WTC11 (cell line): ENCODE measurements at regions not wholly inside any gene's neighbourhood (a gene's known extent, or its start where the extent isn't known, plus 50 kb on each side); places are given as distances from the start of the nearest gene placed in this dataset.

Experiments
- ATAC-seq: fragments of 200-7000 bp; cut with Tn5 transposase; 2 replicates; pipeline ENCODE4 v1.10.0; 2021; ENCODE audit warnings: mild to moderate bottlenecking, moderate library complexity
- CTCF ChIA-PET: fragments of 300-600 bp; sonication (Branson Sonifier 250); formaldehyde crosslinking; loops from one replicate; lab custom pipeline; 2021; ENCODE audit warnings: antibody characterized with exemption; lab: Charles Lee
- POLR2A ChIA-PET: fragments of 350-600 bp; sonication (Branson Sonifier 250); formaldehyde crosslinking; loops from one replicate; lab custom pipeline; 2021; ENCODE audit warnings: antibody characterized with exemption; lab: Charles Lee
- DNase-seq: peaks from one replicate; pipeline ENCODE4 v3.0.0; 2021; ENCODE audit warnings: low spot score
- H3K27ac Mint-ChIP-seq: 2 replicates; pipeline ENCODE4 v1.8.0; 2021; ENCODE audit warnings: mixed read lengths
- H3K27me3 Mint-ChIP-seq: 2 replicates; pipeline ENCODE4 v1.8.0; 2021; ENCODE audit warnings: low read depth, mild to moderate bottlenecking, moderate library complexity, mixed read lengths
- H3K36me3 Mint-ChIP-seq: 2 replicates; pipeline ENCODE4 v1.8.0; 2021; ENCODE audit warnings: mixed read lengths
- H3K4me1 Mint-ChIP-seq: 2 replicates; pipeline ENCODE4 v1.8.0; 2022; ENCODE audit warnings: mixed read lengths
- H3K4me3 Mint-ChIP-seq: 2 replicates; pipeline ENCODE4 v1.8.0; 2021; ENCODE audit warnings: mild to moderate bottlenecking, moderate library complexity, mixed read lengths
- H3K9me3 Mint-ChIP-seq: 2 replicates; pipeline ENCODE4 v1.8.0; 2021; ENCODE audit warnings: mixed read lengths
- ARID4B ChIP-seq: sonication (generic); formaldehyde crosslinking; IDR thresholded peaks from 2 replicates; pipeline ENCODE4 v1.8.0; 2023; ENCODE audit warnings: missing genetic modification reagents, mild to moderate bottlenecking, borderline replicate concordance
- CDX4 ChIP-seq: fragments of 250-450 bp; sonication (Bioruptor Pico); IDR thresholded peaks from 2 replicates; pipeline ENCODE4 v1.9.0; 2021; ENCODE audit warnings: moderate library complexity, mild to moderate bottlenecking, inconsistent platforms, borderline replicate concordance
- CREB1 ChIP-seq: sonication (generic); formaldehyde crosslinking; IDR thresholded peaks from 2 replicates; pipeline ENCODE4 v1.8.0; 2023; ENCODE audit warnings: mild to moderate bottlenecking, missing genetic modification reagents
- CTCF ChIP-seq: fragments of 200-600 bp; IDR thresholded peaks from 2 replicates; pipeline ENCODE4 v1.8.0; 2022; ENCODE audit warnings: antibody characterized with exemption
- E2F4 ChIP-seq: sonication (generic); formaldehyde crosslinking; IDR thresholded peaks from 2 replicates; pipeline ENCODE4 v1.8.1; 2022; ENCODE audit warnings: low read depth, mild to moderate bottlenecking, moderate library complexity, missing genetic modification reagents, borderline replicate concordance
- ELF4 ChIP-seq: sonication (generic); formaldehyde crosslinking; IDR thresholded peaks from 2 replicates; pipeline ENCODE4 v1.8.1; 2022; ENCODE audit warnings: low read depth, mild to moderate bottlenecking, moderate library complexity, missing genetic modification reagents
- ETV6 ChIP-seq: sonication (generic); formaldehyde crosslinking; IDR thresholded peaks from 2 replicates; pipeline ENCODE4 v1.8.1; 2022; ENCODE audit warnings: mild to moderate bottlenecking, missing genetic modification reagents
- GTF2I ChIP-seq: fragments of 250-450 bp; sonication (Bioruptor Pico); conservative IDR thresholded peaks from 2 replicates; pipeline ENCODE4 v1.4.0; 2021; ENCODE audit warnings: mild to moderate bottlenecking
- IRF2 ChIP-seq: sonication (generic); formaldehyde crosslinking; IDR thresholded peaks from 2 replicates; pipeline ENCODE4 v1.8.0; 2022; ENCODE audit warnings: low read depth, missing genetic modification reagents, borderline replicate concordance
- NFE2L1 ChIP-seq: sonication (generic); formaldehyde crosslinking; IDR thresholded peaks from 2 replicates; pipeline ENCODE4 v1.8.1; 2023; ENCODE audit warnings: missing genetic modification reagents
- OVOL2 ChIP-seq: fragments of 250-450 bp; sonication (Bioruptor Pico); IDR thresholded peaks from 2 replicates; pipeline ENCODE4 v1.9.0; 2021; ENCODE audit warnings: mild to moderate bottlenecking, borderline replicate concordance
- PREB ChIP-seq: sonication (generic); formaldehyde crosslinking; IDR thresholded peaks from 2 replicates; pipeline ENCODE4 v1.8.1; 2022; ENCODE audit warnings: mild to moderate bottlenecking, missing genetic modification reagents, moderate library complexity, borderline replicate concordance
- RELA ChIP-seq: sonication (generic); formaldehyde crosslinking; IDR thresholded peaks from 2 replicates; pipeline ENCODE4 v1.8.1; 2022; ENCODE audit warnings: missing genetic modification reagents, mild to moderate bottlenecking, borderline replicate concordance
- RORB ChIP-seq: fragments of 250-450 bp; sonication (Bioruptor Pico); IDR thresholded peaks from 2 replicates; pipeline ENCODE4 v1.9.0; 2021; ENCODE audit warnings: mild to moderate bottlenecking
- USF1 ChIP-seq: sonication (generic); formaldehyde crosslinking; IDR thresholded peaks from 2 replicates; pipeline ENCODE4 v1.8.0; 2022; ENCODE audit warnings: mild to moderate bottlenecking, missing genetic modification reagents
- ZNF138 ChIP-seq: sonication (generic); formaldehyde crosslinking; conservative IDR thresholded peaks from 2 replicates; pipeline ENCODE4 v1.8.1; 2022; ENCODE audit warnings: mild to moderate bottlenecking, moderate library complexity, missing genetic modification reagents
- ZNF263 ChIP-seq: sonication (generic); formaldehyde crosslinking; IDR thresholded peaks from 2 replicates; pipeline ENCODE4 v1.8.1; 2022; ENCODE audit warnings: low read depth, mild to moderate bottlenecking, moderate library complexity, missing genetic modification reagents
- ZNF423 ChIP-seq: fragments of 250-450 bp; sonication (Bioruptor Pico); IDR thresholded peaks from 2 replicates; pipeline ENCODE4 v2.1.2; 2022; ENCODE audit warnings: mild to moderate bottlenecking, moderate library complexity
- ZNF671 ChIP-seq: fragments of 250-450 bp; sonication (Bioruptor Pico); IDR thresholded peaks from 2 replicates; pipeline ENCODE4 v1.8.0; 2021; ENCODE audit warnings: mild to moderate bottlenecking
- TF ChIP-seq, protein P1 (sequence below): sonication (generic); formaldehyde crosslinking; IDR thresholded peaks from 2 replicates; pipeline ENCODE4 v1.8.1; 2022; ENCODE audit warnings: missing genetic modification reagents, borderline replicate concordance

DNA sequence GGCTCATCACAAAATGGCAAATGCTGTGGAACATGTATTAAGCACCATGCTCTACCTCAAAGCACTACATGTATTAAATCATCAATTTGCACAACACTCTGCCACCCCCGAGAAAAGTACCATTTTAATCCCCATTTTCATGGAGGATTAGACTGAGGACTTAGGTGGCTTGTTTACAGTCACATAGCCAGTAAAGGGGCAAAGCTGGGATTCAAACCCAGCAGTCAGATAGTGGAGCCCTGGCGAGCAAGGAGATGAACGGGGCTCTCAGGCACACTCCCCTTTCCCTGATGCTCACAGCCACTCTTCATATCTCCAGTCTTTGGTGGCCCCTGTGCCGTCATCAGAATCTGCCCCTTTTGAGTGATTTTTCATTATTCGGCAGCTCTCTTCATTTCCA lies 262.9 kb downstream of the DIRAS2 start:
- H3K4me1 Mint-ChIP-seq: no peaks in the 10 kb centered on the region
- no peak overlapping the region for H3K27ac Mint-ChIP-seq
- TF ChIP-seq IRF2 (CRISPR knock-in tag) (no peak), PREB (CRISPR knock-in tag) (no peak), ZNF423 (CRISPR knock-in tag) (no peak), CTCF (no peak), ETV6 (CRISPR knock-in tag) (no peak), E2F4 (CRISPR knock-in tag) (no peak), CREB1 (CRISPR knock-in tag) (no peak), ZNF671 (CRISPR knock-in tag) (no peak), CDX4 (CRISPR knock-in tag) (no peak), USF1 (CRISPR knock-in tag) (no peak), RELA (CRISPR knock-in tag) (no peak), ELF4 (CRISPR knock-in tag) (no peak), GTF2I (no peak), OVOL2 (CRISPR knock-in tag) (no peak), NFE2L1 (CRISPR knock-in tag) (no peak), ARID4B (no peak), ZNF138 (CRISPR knock-in tag) (no peak), ZNF263 (no peak), RORB (CRISPR knock-in tag) (no peak)
- TF ChIP-seq, protein P1, sequence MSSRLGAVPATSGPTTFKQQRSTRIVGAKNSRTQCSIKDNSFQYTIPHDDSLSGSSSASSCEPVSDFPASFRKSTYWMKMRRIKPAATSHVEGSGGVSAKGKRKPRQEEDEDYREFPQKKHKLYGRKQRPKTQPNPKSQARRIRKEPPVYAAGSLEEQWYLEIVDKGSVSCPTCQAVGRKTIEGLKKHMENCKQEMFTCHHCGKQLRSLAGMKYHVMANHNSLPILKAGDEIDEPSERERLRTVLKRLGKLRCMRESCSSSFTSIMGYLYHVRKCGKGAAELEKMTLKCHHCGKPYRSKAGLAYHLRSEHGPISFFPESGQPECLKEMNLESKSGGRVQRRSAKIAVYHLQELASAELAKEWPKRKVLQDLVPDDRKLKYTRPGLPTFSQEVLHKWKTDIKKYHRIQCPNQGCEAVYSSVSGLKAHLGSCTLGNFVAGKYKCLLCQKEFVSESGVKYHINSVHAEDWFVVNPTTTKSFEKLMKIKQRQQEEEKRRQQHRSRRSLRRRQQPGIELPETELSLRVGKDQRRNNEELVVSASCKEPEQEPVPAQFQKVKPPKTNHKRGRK (CRISPR knock-in tag): no peak
- CTCF ChIA-PET: no interaction called here
- no peak for ATAC-seq
- no peaks in the 10 kb centered on the region for H3K9me3 Mint-ChIP-seq
- H3K36me3 Mint-ChIP-seq: no peaks in the 10 kb centered on the region
- POLR2A ChIA-PET: no interaction called here
- no peak overlapping the region for H3K4me3 Mint-ChIP-seq
- no peaks in the 10 kb centered on the region for H3K27me3 Mint-ChIP-seq
- DNase-seq: no peak
